22Rv1 (cell line): ENCODE measurements at regions not wholly inside any gene's neighbourhood (a gene's known extent, or its start where the extent isn't known, plus 50 kb on each side); places are given as distances from the start of the nearest gene placed in this dataset.

ENCODE experiments used
- ZFX ChIP-seq: fragments of 450-650 bp; IDR thresholded peaks from 2 replicates; pipeline ENCODE4 v1.6.1; 2017; ENCODE audit warnings: antibody characterized with exemption, borderline replicate concordance
- TF ChIP-seq, protein P1 (sequence below): fragments of 450-650 bp; IDR thresholded peaks from 2 replicates; pipeline ENCODE4 v1.5.1; 2017; ENCODE audit warnings: mild to moderate bottlenecking

DNA sequence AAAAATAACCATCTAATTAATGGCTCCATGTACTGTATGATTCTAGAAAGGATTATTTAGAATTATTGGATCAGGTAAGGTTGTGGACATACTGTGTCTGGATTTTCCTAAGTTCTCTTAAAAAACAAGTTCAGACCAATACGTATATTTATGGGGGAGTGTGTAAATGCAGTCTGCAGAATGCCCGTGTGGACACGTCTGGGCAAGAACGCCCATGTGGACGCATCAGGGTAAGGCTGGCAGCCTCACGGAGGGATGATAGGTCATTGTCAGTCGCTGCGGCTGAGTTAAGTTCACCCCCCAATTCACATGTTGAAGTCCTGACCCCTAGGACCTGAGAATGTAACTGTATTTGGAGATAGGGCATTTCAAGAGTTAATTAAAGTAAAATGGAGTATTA is 160.0 kb upstream of the SHH start:
- TF ChIP-seq, protein P1, sequence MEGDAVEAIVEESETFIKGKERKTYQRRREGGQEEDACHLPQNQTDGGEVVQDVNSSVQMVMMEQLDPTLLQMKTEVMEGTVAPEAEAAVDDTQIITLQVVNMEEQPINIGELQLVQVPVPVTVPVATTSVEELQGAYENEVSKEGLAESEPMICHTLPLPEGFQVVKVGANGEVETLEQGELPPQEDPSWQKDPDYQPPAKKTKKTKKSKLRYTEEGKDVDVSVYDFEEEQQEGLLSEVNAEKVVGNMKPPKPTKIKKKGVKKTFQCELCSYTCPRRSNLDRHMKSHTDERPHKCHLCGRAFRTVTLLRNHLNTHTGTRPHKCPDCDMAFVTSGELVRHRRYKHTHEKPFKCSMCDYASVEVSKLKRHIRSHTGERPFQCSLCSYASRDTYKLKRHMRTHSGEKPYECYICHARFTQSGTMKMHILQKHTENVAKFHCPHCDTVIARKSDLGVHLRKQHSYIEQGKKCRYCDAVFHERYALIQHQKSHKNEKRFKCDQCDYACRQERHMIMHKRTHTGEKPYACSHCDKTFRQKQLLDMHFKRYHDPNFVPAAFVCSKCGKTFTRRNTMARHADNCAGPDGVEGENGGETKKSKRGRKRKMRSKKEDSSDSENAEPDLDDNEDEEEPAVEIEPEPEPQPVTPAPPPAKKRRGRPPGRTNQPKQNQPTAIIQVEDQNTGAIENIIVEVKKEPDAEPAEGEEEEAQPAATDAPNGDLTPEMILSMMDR = no peak
- no peak for TF ChIP-seq ZFX
